ENCODE measurements at regions not wholly inside any gene's neighbourhood (a gene's known extent, or its start where the extent isn't known, plus 50 kb on each side); places are given as distances from the start of the nearest gene placed in this dataset.

DNA sequence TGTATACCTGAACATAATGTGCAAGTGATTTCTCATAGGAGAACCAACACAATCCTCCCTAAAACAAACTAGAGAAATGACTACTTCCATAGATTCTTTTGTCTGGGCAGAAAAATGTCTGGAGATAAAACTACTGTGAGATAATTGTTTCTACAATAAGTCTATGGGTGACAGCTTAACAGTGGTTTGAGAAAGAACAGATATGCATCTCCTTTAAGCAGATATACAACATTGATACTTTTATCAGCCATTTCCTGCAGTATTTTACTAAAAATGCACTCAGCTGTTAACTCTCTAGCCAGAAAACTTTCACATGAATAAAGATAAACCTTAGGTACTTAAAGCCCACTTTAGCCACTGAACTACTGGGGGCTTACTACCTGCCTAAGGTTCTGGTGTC is 1132.4 kb downstream of the EFNB2 start:
- no peak for DNase-seq

DNA sequence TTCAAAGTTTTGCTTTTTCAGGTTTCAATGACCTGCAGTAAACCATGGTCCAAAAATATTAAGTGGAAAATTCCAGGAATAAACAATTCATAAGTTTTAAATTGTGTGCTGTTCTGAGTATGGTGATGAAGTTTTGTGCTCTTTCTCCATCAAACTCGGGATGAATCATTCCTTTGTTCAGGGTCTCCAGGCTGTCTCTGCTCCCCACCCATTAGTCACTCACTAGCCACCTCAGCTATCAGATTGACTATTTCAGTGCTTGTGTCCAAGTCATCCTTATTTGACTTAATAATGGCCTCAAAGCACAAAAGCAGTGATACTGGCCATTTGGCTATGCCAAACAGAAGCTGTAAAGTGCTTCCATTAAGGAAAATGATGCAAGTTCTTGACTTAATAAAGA is 1140.4 kb downstream of the EFNB2 start:
- DNase-seq, result no peak

DNA sequence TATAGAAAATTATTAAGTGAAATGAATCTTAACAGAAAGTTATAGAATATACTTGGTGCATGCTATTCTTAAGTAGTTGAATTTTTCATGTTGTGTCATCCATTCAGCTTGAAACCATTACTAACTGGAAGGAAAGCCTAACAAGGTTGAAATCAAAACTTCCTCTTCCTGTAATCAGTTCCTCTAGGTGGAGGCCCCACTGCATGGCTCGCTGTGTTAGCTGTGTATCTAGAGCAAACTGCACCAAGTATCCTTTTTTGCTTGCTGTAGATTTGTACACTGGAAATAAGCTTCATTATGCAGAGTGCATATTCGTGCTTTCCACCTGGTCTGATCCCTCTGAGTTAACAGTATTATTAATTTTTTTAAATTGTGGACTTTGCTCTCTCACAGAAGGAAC is 1146.1 kb downstream of the EFNB2 start:
- DNase-seq, result no peak

DNA sequence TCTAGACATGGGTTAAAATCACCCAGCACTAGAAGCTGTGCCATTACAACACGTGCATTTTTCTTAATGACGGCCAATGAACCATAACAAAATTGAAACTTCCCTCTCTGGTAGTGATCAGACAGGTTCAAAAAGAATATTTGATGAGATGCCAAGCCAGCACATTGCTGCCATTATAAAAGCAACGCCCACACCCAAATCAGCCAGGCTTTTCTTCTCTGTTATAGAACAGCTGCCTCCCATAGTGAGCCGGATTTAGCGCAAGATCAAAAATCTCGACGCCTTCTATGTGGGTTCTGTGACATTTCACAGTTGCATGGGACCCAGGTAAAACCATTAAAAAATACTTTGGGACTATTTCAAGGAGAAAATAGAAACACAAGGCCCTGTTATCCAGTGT is 1158.0 kb downstream of the EFNB2 start:
- no peak for DNase-seq

DNA sequence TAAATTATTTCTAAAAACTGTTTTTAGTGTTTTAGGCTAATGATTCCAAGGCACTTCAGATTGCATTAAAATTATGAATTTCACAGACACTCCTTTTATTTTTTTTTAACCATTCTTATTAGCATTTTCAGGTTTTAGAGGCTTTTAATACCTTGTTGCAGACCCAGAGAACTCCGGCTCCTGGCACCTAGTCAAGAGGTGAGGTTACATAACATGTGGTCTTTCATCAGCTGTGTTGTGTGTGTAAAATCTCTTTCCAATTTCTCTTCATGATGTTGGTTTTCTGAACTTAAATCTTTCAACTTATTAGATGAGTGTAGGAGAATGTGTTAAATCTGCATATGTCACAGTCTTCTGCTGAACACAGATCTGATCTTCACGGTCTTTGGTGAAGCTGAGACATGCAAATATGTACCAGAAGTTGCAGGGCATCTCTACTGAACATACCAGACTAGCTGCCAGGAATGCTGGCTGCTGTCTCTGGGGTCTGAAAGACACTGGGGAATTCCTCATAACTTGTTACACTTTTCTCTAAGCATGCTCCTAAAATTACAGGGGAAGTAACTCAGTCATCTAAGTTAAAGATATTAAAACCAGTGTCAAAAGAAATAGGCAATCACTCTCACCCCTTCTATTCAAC is 1165.3 kb downstream of the EFNB2 start:
- no peak for DNase-seq

DNA sequence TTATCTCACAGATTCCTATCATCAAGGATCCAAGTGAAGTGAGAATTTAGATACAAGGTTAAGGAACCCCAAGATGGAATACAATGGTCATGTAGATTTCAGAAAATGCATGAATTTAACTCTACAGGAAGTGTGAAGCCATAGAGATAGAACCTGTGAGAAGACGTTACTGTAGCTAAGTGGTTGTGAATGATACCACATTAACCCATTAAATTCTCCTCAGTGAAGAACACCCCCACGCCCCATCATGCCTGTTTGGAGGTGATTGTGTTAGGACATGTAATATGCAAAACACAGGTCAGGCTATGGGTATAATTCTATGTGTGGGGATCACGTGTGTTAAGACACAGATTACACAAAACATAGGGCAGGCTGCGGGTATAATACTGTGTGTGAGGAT is 1166.7 kb downstream of the EFNB2 start:
- no peak for DNase-seq

DNA sequence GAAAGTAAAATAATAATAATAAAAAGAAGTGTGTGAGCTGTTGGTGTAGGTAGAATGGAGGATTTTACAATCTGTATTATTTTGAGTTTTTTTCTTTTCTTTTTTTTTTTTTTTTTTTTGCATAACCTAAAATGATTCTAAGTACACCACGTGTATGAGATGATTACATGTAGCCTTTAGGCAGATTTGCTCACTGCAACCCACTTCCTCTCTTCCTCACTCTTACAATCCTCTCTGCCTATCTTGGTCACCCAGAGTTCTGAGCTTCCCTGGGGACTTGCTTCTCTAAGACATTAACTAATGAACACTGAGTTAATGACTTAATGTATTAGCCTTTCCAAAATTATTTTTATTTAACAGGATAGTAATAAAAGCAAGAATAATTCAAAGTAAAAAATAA is 1169.6 kb downstream of the EFNB2 start:
- peak; percentile 37 for DNase-seq

DNA sequence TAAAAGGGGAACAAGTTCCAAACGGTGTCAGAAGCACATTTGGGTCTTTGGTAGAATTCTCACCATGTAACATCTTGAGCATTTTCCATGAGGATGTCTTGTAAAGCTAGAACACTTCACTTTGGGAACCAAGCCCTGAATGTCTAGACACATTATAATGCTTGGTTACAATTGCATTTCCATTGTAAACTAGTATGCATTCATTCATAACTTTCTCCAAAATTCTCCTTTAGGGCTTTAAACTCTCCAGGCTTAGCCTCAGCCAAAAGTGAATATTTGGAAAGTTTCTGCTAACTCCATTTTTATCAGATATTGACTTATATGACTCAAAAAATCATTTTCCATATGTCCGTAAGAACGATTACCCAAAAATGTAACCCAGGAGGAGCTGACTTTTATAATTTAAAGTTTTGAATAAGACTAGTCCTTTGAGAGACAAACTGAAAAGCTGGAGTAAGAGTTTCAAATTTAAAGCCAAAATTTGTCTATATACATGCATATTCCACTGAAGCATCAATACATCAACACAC is 1170.4 kb downstream of the EFNB2 start:
- no peak for DNase-seq

DNA sequence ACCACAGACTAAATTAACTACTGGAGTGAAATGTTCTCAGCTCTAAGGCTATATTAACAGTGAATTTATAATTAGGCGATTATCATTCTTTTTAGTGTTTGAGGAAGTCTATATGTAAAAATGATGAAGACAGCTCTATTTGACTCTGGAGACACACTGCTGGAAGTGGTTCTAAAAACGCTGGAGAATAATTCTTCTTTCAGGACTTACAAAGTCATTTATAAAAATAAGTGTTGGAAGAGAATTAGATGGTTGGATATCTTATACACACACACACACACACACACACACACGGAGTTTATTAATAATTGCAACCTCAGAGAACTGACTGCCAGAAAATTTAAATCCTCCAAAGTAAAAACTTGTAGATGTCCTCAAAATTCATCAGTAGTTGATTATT is 1171.3 kb downstream of the EFNB2 start:
- no peak for DNase-seq

DNA sequence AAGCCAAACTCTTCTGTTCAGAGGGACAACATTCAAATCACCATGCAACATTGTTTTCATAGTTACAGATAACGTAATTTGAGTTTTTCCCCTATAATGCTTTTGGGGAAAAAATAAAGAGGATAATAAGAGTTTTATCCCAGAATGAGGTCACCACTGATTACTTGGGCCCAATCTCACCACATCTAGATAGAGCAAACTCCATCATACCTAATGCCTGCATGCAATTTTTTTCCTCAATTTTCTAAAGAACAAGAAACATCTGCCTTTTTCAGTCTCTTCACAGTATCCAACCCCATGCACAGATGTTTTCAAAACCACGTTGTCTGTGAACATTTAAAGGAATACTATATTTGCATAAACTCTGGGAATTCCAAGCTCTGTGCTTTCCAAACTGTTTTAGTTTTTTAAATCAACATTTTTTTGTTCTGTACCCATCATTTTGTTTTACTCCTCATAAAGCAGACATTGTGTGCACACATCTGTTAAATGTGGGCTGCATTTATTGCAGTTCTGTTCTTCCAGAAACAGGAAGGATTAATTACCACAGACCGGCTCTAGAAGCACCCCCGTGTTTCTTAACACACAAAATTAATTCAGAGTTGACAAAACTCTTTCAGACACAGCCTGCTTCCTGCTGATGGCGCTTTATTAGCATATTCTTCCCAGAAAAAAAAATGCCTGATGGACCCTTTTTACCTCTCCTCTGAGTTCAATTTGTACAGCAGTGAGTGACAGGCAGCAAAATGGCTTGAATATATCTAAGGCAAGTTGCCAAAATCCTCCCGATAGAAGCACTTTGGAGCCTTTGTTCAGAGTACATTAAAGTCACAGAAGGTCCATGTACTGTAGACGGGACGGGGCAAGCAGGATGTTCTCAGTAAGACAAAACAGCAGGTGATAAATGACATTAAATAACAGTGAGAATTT is 1171.9 kb downstream of the EFNB2 start:
- DNase-seq, result peak; percentile 60

DNA sequence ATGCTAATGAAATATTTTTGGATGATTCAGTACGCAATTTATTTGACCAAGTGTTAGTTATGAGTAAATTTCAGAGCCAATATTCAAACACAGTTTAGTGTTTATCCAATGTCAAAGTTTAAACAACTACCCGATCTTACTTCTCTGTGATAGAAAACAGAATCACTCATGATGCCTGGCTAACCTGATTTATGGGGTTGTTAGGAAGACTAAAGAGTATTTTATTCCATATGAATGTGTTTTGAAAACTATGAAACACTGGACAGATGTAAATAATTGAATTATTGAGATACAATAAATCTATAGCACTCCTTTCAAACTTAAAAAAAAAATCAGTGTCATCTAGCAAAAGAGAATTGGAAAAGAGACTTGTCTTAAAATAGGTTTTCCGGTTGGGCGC is 1181.8 kb downstream of the EFNB2 start:
- no peak for DNase-seq

DNA sequence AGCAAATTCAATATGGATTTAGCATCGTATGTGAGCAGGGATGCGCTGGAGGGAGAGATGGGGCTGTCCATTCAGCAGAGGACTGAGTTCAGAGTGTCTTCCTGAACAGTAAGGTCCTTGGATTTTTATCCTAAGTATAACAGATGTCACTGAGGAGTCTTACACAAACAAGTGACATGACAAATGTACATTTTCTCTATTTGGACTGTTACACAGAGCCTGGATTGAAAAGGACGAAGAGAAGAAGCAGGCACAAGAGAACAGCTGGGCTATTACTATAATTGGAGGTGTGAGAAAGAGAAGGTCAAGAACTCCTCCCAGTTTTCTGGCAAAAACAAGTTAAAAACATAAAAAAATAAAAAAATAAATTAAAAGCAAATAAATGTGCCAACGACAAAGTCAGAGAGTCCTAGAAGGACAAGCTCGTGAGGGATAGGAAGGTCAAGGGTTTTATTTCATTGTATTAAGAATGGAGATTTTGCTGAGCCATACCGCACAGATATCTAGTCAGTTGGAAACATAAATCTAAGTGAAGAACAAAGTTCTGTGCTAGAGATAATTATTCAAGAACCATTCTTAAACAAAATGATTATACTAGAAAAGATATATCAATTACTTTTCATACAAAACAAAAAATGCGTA is 1186.3 kb downstream of the EFNB2 start:
- DNase-seq, result no peak

DNA sequence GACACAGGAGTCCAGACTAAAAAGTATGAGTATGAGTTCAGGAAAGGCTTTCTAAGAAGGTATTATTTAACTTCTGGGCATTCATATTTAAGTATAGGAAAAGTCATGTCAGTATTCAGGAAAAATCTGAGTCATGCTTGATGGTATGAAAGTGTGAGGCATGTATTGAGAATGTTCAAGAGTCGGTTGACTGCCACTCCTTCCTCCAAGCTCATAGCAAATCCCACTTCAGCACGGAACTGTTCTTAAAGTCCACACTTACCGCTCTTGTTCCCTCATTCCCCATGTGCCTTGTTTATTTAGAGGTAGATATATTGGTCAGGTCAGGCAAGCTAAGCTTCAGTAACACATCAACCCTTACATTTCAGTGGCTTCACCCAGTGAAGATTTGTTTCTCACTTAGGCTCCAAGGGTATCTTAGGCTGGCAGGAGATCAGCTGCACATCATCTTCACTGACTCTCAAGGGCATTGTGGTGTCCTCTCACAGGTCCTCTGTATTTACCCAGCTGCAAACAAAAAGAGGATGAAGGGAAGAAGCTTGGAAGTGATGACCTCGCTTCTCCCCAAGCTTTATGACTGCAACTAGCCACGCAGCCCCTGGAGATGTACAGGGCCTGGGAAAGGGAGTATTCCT is 1189.2 kb downstream of the EFNB2 start:
- DNase-seq, result no peak

DNA sequence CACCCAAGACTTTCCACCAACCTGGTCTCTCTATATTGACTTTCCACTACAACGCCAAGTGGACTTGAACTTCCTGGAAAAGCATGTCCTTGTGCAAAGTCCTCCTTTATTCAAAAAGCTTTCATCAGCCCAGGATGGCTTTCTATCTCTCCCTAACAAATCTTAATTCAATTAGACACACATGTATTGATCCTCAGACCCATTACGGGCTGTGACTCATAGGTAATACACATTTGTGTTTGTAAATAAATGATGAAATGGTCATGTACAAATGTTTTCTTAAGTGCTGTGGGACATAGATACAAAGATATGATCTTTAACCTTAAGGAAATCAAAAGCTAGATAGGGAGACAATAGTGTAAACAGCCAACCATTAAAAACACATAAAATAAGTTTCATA is 1189.7 kb downstream of the EFNB2 start:
- DNase-seq, result no peak

DNA sequence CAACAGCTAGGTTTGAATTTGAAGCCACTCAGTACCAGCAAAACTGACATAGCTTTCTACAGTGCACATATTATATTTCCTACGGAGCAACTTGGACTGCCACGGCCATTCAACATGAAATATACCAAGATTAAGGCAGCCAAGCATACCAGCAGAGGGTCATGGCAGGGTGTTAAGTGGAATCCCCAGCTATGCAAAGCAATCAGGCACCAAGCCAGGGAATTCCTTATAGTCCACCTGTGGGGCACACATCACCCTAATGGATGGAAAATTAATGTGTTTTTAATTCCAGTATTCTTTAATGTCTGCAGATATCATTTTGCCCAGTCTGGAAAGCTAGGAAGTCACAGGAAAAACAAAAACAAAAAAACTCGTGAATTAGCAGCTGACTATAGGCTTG is 1190.3 kb downstream of the EFNB2 start:
- DNase-seq, result no peak

DNA sequence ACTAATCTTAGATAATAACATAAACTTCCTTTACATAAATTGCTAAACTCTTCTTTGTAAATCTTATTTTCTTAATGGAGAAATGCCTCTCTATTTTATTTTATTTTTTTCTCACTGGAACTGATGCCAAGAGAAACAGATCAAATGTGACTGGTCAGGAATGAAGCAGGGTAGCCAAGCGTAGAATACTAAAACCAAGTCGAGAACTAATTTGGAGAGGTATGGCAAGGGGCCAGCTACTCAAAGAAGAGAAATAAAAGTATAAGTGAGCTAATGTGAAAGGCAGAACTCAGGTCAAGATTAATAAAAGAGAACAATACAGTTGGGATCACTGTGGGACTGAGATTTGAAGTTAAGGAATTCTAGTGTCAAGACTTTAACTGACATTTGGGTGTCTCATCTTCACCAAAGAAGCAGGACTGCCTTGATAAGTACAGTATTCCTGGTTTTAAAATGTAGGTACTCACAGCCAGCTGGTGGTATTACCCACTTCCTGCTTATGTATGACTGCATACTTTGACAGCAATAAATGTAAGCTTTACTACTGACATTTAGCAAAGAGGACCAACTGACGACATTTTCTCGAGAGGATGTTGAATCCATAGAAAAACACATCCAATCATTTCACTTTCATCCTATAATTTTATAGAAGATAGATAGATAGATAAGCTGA is 1192.2 kb downstream of the EFNB2 start:
- no peak for DNase-seq

DNA sequence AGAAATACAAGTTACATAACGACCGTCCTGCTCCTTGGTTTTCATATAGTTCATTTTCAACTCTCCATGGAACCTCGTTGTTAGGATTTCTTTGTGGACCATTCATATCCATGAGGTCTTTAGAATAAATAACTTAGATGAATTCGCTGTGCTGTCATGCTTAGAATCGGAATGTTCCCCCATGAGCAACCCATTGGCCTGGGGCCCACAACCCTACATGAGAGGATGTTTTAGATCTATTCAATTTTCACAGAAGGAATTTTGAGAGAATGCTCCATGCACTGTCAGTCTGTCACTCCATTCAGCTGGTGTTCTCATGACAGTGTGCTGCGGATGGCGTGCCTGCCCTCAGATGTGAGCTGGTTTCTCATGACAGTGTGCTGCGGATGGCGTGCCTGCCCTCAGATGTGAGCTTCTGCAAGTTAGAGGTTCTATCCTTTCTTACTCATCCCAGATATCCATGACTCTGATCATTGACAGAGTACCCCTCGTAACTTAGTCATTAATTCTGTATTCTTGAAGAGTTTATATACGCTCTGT is 1193.1 kb downstream of the EFNB2 start:
- DNase-seq, result no peak

DNA sequence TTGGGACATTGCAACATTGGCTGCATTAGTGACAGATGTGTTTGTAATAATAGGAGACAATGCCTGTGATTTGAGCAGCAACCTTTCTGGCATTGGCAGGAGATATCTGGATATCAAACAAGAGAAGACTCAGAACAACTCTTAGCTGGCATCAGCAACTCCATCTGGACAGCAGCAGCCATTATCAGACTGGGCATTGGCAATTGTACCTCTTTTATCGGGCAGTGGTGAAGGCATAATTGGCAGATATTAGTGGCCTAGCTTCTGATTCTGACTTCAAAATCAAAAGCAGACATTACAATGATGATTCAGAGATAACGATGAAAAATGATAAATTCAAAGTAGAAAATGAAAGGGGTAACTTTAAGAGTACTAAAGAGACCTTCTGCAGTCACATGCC is 1193.7 kb downstream of the EFNB2 start:
- no peak for DNase-seq

DNA sequence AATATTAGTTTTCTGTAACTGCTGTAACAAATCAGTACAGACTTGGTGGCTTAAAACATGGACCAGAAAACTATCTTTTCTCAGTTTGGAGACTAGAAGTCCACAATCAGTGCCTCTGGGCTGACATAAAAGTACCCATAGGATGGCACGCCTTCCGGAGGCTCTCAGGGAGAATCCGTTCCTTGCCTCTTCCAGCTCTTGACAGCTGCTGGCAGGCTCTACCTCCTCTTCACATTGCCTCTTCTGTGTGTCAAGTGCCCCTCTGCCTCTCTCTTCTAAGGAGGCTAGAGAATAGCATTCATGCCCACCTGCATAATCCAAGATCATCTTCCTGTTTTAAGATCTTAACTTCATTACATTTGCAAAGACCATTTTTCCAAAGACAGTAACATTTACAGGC is 1194.2 kb downstream of the EFNB2 start:
- no peak for DNase-seq

DNA sequence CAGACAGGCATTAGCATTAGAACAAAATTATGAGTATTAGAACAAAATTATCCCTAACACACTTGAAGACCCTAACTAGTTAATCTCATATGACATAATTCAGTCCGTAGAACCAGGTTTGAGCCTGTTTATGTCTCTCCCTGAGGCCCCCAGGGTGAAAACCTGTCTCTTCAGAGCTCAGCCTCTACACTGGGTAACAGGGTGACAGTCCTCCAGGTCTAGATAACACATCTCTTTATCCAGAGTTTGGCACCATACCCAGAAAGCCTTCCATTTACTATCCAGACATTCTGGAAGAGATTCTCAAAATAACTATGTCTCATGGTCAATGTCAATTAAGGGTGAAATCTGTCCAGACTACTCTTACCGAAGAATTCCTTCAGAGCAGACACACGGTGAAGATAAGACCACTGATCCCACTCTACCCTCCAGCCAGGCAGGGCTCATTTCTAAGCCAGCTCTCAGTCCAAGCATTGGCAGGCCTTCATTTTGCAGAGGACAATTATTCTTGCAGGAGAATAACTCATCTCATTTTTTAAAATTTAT is 1195.3 kb downstream of the EFNB2 start:
- DNase-seq, result no peak

DNA sequence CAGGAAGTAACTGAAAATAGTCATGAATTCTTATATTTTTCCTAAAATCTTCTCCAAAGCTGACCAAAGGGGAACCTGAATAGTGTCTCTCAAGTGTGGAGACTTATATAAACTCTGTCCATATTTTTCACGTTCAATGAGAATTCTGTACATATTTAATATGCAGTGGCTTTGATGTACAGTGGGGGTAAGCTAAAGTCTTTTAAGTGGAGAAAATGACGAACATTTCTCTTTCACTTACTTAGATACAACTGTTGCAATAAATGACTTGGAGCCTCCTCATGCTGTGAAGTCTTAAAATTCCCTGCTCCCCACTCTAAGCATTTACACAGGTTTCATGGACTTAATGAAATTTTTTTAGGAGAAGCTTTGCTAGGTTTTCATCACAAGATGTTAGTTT is 1196.7 kb downstream of the EFNB2 start:
- DNase-seq, result no peak

DNA sequence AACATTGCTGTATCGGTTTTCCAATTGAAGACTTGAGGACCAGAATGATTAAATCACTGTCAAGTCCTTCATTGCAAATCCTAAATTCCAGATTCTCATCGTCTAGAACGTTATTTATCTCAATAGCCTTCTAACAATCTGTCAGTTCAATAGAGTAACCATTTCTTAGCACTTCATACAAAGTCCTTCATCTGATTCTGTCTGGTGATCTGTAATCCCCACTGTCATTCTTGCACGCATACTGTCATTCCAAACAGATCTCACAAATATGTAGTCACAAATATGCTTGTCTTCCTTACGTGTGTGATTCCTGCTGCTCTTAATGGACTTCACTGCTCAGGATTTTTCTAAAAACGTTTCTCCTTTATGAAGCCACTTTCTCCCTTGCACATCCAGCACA is 1197.5 kb downstream of the EFNB2 start:
- no peak for DNase-seq
